HG02588 (cell line): ENCODE measurements at regions not wholly inside any gene's neighbourhood (a gene's known extent, or its start where the extent isn't known, plus 50 kb on each side); places are given as distances from the start of the nearest gene placed in this dataset.
"Not testable (repeated sequence)": the region's sequence is repeated elsewhere in the genome, so short reads cannot be mapped to it uniquely, and the experiment has no call there.

ENCODE experiments used
- ATAC-seq: cut with Tn5 transposase; IDR thresholded peaks from one replicate; pipeline ENCODE4 v1.9.1; 2021; ENCODE audit warnings: mild to moderate bottlenecking, moderate library complexity; ENCODE audit not compliant: unreplicated experiment

DNA sequence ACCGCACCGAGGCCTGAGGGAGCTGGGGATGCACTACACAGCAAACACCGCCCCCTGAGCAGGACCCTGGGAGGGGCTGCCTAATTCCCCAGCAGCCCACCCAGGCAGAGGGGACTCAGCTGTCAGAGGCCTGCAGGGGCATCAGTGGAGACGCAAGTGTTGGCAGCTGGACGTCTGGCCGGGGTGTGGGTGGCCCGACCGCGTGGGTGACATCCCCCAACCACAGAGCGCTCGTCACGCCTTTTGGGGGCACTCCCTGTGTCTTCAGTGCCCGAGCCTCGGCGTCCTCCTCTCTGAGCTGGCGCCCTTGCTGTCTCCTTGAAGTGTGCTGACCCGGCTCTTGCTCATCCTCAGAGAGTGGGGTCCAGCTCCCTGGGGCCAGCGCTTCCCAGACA, 150.2 kb downstream of the BRD1 start:
- no peak for ATAC-seq

DNA sequence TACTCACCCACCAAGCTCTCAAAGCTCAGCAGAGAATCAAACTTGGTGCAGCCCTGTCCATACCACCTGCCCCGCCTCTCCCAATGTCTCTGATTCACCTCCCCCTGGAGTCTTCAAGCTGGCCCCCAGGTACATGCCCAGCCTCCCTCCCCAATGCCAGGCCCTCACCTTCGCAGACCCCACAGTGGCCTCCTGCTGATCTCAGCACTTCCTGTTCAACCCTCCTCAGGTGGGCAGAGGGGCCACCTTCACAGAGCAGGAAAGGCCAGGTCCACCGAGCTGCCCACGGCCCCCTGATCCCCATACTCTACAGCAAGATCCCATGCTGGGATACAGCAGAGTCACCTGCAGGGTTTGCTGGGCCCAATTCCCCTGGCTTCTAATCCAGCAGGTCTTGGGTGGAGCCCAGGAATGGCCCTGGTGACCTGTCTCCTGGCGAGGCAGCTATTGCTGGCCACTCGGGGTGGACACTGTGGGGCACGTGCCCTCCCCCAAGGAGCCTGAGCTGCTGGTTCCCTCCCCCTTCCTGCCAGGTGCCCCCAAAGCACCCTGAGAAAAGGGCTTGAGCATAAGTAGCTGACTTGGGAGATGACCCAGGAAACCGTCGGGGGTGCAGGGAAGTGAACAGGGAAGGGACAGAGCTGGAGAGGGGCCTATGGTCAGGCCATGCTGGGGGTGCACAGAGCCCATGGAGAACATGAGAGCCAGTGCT, 150.7 kb downstream of the BRD1 start:
- ATAC-seq: no peak

DNA sequence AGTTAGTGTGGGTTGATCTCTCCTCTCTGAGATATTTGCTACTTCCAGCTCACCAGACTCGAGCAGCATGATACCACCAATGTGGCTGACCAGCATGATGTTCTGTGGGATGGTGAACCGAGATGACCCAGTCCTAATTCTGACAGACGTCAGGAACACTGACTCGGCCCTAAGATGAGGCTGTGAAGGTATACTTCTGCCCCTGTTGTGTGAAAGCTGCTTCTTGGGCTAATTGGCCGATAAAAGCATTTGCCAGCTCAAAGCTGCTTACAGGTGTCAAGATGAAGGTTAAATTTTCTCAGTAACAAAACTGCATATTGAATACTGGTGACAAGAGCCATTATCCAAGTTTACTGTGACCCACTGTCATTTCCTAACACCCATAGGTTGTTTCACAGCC, 151.4 kb downstream of the BRD1 start:
- ATAC-seq: no peak

DNA sequence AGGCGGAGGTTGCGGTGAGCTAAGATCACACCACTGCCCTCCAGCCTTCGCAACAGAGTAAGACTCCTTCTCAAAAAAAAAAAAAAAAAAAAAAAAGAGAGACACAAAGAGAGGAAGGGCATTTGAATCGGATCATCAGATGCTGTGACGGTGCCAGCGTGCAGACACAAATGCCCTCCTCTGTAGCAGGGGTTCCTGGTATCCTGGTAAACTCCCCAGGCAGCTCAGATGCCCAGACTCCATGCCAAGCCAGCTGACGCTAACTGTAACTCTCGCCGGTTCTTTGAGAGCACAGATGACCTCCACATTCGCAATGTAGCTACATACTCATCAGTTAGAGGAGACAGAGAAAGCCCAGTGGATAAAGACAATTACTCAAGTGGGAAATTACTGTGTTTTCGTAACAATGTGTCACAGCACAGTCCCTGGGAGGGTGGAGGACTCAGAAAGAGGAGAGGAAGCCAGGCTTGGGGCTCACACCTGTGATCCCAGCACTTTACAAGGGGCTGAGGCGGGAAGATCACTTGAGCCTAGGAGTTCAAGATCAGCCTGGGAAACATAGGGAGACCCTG, 153.1 kb downstream of the BRD1 start:
- ATAC-seq: no peak

DNA sequence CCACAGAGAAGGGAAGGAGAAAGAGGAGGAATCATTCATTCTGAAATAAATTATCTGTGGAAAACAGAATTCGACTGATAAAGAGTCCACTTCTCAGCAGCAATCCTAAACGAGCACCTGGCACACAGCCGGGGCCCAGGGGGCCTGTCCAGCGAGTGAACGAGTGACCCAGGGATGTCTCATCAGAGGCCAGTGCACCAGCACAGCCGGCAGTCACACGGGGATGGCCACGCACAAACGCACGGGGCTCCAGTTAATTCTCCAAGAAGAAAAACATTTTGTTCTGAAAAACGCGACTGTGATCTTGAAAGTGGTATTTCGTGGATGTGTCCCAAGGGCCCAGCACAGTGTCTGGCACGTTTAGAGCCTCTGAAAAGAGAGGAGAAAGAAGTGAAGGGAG, 154.6 kb downstream of the BRD1 start:
- no peak for ATAC-seq

DNA sequence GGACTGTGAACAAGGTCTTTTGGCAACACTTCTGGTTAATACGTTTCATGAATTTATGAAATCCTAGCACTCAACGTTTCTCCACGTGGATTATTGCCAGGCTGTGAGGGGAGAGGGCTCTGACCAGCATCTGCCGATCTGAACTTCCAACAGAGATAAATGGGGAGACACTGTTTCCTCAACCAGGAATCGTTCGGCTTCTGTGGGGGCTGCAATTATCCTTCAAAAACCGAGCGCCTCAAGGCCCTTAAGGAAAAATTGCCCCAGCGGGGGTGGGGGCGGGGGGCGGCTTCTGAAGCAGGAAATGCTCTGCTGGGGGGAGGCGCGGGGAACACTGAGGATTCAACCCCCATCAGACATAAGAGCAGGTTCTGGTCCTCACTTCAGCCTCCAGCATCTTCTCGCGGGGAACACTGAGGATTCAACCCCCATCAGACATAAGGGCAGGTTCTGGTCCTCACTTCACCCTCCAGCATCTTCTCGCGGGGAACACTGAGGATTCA, 155.6 kb downstream of the BRD1 start:
- no peak for ATAC-seq

DNA sequence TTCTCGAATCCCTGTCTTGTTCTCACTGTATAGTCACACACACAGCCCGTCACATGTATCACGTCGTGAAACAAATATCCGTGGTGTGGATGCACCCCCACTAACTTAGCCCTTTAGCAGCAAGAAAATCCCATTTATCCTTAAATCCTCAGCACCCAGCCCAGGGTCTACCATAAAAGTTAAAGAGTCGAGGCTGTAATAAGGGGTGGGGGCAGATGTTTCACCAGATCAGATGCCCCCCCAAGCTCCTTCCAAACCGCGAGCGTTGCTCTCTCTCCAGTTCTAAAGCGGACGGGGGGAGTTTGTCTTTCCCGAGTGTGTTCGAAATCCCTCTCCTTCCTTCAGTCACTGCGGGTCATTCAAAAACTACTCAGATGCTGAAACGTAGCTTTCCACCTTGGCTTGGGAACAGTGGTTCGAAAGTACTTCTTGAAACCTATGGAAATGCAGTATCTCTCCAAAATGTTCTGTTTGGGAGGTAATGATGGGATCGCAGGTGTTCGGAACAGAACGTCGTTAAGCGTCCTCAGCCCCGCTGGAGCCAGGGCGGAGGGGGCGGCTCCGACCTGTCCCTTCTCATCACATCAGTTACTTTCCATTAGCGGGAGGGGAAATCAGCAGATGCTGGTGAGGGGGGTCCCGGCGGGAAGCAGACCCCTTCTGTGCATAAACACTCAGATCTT, 156.2 kb downstream of the BRD1 start:
- no peak for ATAC-seq

DNA sequence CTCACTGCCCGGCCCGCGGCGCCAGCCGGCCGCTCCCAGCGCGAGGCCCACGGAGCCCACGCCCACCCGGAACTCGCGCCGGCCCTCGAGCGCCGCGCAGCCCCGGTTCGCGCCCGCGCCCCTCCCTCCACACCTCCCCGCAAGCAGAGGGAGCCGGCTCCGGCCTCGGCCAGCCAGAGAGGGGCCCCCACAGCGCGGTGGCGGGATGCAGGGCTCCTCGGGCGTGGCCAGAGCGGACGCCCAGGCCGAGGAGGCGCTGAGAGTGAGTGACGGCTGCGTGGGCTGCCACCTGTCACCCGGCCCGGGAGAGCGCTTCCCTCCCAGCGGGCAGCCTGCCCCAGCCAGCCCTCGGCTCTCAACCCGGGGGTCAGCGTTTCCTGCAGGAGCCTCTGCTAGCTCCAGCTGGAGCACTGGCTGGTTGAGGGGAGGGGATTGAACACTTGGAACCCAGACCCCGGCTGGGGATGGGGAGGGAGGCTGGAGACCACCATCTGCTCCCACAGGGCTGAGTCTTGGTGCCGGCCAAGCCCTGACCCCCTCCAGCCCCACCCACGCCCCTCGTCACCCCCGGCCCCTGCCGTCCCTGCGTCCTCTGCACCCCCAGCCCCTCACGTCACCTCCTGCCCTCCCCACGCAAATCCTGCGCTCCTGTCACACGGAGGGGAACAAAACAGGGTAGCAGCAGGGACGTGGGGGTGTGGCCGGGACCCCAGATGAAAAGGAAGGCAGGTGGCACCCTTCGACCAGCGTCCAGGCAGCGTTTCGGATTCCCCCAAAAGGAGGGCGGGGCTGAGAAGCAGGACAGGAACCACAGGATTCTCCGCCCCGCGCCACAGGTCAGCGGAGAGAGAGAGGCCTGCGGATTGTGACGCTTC, 157.0 kb downstream of the BRD1 start:
- ATAC-seq: no peak

DNA sequence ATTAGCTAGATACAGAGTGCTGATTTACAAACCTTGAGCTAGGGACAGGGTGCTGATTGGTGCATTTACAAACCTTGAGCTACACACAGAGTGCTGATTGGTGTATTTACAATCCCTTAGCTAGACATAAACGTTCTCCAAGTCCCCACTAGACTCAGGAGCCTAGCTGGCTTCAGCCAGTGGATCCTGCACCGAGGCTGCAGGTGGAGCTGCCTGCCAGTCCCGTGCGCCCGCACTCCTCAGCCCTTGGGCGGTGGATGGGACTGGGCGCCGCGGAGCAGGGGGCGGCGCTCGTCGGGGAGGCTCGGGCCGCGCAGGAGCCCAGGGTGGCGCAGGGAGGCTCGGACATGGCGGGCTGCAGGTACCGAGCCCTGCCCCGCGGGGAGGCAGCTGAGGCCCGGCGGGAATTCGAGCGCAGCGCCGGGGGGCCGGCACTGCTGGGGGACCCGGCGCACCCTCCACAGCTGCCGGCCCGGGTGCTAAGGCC, 157.7 kb downstream of the BRD1 start:
- ATAC-seq: not testable (repeated sequence)

DNA sequence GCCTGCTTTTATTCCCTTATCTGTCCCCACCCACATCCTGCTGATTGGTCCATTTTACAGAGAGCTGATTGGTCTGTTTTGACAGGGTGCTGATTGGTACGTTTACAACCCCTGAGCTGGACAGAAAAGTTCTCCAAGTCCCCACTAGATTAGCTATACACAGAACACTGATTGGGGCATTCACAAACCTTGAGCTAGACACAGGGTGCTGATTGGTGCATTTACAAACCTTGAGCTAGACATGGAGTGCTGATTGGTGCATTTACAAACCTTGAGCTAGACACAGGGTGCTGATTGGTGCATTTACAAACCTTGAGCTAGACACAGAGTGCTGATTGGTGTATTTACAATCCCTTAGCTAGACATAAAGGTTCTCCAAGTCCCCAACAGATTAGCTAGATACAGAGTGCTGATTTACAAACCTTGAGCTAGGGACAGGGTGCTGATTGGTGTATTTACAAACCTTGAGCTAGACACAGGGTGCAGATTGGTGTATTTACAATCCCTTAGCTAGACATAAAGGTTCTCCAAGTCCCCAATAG, 158.2 kb downstream of the BRD1 start:
- not testable (repeated sequence) for ATAC-seq

DNA sequence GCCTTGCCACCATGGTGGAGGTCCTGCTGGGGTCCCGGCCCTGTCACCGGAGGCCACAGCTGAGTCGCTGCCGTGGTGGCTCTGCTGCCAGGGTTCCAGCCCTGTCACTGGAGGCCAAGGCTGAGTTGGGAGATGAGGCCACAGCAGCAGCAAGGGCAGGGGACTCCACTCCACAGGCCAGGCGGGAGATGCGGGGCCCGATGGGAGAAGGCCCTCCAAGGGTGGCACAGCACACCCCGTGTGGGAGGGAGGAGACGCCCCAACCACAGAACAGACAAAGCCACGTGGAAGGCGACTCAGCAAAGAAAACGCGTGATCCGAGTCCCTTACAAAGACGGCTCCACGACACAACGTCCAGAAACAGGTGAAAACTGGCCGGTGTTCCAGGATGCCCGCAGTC, 159.3 kb downstream of the BRD1 start:
- ATAC-seq: no peak

DNA sequence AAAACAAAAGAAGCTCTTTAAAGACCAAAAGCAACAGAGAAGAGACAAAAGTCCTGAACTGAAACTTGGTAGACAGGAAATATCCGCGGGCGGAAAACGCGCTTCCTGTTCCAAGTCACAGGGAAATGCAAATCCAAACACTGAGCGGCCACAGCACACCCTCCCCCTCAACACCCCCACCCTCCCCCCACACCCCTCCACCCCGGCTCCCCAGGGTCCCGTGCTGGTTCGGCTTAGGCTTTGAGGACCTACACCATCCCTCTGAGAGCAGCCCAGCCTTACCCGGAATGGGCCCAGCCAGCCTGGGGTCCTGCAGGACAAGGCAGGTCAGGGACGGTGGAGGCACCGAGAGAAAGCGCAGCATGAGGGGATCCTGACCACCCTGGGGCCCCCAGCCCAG, 160.4 kb downstream of the BRD1 start:
- ATAC-seq: no peak

DNA sequence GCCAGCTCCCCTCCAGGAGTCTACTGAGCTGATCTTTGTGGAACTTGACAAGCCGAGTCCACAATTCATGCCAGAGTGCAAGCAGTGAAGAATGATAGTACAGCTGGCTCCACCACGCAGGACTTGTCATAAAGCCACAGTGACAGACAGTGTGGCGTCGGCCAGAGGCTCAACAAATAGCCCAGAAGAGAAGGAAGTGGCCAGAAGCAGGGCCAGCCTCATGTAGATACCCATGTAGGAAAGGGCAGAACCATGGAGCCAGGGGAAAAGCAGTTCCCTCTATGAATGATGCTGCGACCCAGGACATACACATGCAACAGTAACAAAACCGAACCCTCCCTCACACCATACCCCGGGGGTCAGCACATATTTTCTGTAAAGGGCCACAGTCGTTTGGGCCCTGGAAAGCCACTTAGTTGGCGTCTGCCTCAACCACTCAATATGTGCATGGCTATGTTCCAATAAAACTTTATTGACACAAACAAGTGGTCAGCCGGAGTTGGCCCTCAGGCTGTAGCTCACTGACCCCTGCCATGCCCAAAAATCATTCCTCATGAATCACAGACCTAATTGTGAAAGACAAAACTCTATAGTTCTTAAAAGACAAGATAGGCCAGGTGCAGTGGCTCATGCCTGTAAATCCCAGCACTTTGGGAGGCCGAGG, 161.4 kb downstream of the BRD1 start:
- no peak for ATAC-seq

DNA sequence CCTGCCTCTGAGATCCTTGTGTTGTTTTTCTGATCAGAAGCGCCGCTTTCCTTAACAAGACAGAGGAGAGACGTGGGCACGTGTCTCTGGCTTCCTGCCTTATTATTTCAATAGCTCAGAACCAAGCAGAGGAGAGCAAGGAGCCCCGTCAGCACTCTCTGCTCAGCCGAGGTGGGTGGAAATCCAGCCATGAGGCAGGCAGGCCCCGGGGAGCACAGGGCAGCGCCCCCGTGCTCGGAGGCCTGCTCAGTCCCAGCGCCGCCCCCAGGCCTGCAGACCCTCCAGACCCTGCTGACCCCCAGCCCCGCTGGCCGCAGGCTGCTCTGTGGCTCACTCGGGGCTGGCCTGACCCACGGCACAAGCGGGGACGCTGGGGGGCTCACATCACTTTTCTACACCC, 162.8 kb downstream of the BRD1 start:
- ATAC-seq: no peak

DNA sequence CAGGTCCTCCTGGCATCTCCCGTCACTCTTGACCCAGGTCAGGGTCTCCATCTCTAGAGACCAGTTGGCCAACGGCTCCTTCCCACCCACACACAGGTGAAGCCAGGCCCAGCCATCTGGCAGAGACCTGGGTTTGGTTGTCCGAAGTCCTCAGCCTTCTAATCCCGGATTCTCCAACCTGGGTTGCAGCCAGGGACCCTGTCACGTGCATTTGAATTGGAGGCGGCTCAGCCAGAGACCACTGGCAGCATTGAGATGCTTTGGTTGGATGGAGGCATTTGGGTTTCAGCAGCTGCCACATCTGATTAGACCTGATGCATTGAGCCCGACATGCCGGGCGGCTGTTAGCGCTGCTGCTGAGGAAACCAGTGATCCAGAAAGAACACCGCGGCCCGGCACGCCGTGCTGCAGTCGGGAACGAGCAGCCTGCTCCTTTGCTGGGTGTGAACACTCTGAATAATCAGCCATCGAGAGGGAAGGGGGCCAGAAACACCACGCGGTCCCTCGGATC, 163.2 kb downstream of the BRD1 start:
- no peak for ATAC-seq

DNA sequence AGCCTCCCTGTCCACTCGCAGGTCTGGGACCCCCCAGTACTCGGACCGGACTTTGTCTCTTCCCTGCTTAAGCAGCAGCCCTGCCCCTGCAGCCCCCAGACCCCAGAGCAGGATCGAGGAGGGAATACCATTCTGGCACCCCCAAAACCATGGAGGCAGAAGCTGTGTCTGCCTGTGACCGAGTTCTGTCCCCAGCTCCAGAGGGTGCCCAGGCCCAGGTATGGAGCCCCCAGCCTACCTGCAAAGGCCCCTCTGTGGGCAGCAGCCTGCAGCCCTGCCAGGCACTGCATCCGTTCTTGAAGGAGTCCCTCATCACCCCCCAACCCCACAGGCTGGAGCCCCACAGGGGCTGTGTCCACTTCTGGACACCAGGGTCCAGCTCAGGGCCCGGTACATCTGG, 163.8 kb downstream of the BRD1 start:
- ATAC-seq: no peak

DNA sequence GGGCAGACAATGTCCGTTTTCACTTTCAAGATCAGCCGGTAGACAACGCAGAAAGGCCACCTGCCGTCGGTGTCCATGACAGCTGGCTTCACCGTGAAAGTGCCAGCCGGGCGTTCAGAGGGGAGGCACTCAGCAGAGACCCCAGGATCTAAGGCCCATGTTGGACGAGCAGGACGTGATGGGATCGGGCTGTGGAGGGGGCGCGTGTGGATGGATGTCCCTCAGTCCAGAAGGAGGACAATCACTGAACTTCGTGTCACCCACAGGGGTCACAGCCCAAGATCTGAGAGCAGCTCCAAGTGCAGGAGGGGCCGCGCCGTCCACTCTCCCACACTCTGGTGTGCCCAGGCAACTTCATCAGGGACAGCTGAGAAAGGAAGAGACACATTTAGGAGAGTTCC, 164.4 kb downstream of the BRD1 start:
- no peak for ATAC-seq

DNA sequence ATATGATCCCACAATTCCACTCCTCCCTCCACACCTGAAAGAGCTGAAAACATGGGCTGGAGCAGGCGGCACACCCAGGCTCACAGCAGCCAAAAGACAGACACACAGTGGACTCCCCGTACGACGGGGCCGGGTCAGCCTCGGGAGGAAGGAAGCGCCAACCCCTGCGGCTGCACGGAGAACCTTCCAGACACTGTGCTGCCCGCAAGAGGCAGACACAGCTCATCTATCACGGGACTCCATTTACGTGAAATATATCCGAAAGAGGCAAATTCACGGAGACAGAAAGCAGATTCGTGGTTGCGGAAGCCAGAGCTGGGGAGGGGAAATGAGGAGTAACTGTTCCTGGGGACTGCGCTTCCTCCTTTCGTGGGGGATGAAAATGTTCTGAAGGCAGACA, 165.0 kb downstream of the BRD1 start:
- ATAC-seq: no peak

DNA sequence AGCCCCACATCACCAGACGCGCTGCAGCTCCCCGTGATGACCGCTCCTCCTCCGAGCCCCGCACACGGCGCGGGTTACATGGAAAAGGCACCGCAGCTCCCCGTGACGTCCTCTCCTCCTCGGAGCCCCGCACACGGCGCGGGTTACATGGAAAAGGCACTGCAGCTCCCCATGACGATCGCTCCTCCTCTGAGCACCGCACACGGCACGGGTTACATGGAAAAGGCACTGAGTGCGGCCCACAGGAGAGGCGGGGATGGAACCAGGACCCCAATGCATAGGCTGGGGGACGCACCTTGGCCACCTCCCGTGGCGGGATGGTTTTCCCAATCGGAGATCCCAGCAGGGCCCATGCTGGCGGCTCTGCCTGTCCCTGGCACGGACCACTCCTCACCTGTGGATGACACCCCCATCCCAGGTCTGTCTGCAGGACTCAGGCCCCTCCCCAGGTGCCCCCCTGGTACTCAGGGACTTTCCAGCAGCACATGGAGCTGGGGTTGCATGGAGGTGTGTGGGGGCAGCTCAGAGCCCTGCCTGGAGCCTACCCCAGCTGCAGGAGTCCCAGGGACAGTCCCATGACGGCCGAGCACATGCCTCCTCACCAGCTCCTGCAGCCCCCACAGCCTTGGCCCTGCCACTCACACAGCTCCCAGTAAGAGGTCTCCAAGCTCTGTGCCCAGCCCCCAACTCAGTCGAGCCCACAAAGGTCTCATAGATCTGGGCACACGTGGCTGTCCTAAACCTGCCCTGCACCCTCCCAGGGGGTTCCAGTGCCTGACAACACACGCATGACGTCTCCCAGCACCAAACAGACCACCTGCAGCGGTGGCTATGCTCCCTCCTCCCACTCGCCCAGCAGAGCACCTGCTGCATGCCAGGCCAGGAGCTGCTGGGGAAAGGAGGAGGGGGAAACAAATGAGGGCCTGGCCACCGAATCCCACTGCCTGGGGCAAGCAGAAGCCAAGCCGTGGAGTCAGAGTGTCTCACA, 166.6 kb downstream of the BRD1 start:
- ATAC-seq: no peak
